ENCODE measurements at regions not wholly inside any gene's neighbourhood (a gene's known extent, or its start where the extent isn't known, plus 50 kb on each side); places are given as distances from the start of the nearest gene placed in this dataset.

GRCh38 chr6:23537828-23538227 is 588.2 kb upstream of the NRSN1 start:
- no peak for TF ChIP-seq CTCF (IDR thresholded peaks at IDR 0.05)
- TF ChIP-seq POLR2A (IDR thresholded peaks at IDR 0.05) = no peak
